Activated CD4-positive, alpha-beta memory T cell treated with anti-CD3 and anti-CD28 coated beads, Interleukin-2, amount 10 ng/mL, durations not matched to agents 7 days and 5 days (primary cell): ENCODE measurements at regions not wholly inside any gene's neighbourhood (a gene's known extent, or its start where the extent isn't known, plus 50 kb on each side); places are given as distances from the start of the nearest gene placed in this dataset.
"Not testable (repeated sequence)": the region's sequence is repeated elsewhere in the genome, so short reads cannot be mapped to it uniquely, and the experiment has no call there.

Experiments used
- CTCF ChIA-PET: fragments of 350-600 bp; sonication (Branson Sonifier 250); formaldehyde crosslinking; loops from one replicate; lab custom pipeline; 2021; ENCODE audit warnings: antibody characterized with exemption, inconsistent platforms; lab: Charles Lee
- POLR2A ChIA-PET: fragments of 350-600 bp; sonication (Branson Sonifier 250); formaldehyde crosslinking; loops from one replicate; lab custom pipeline; 2021; ENCODE audit warnings: antibody characterized with exemption; lab: Charles Lee
- DNase-seq: peaks from one replicate; pipeline ENCODE4 v3.0.0-alpha.2; 2020
- H3K27ac Mint-ChIP-seq: one replicate; pipeline ENCODE4 v1.8.0; 2021; ENCODE audit warnings: mild to moderate bottlenecking, mixed read lengths
- H3K27me3 Mint-ChIP-seq: one replicate; pipeline ENCODE4 v1.8.0; 2021; ENCODE audit warnings: mixed read lengths
- H3K36me3 Mint-ChIP-seq: one replicate; pipeline ENCODE4 v1.8.0; 2021; ENCODE audit warnings: low read depth, mixed read lengths
- H3K4me1 Mint-ChIP-seq: one replicate; pipeline ENCODE4 v1.8.0; 2021; ENCODE audit warnings: mixed read lengths
- H3K4me3 Mint-ChIP-seq: one replicate; pipeline ENCODE4 v1.8.0; 2021; ENCODE audit warnings: mild to moderate bottlenecking, mixed read lengths
- H3K9me3 Mint-ChIP-seq: one replicate; pipeline ENCODE4 v1.8.0; 2021; ENCODE audit warnings: mixed read lengths

DNA sequence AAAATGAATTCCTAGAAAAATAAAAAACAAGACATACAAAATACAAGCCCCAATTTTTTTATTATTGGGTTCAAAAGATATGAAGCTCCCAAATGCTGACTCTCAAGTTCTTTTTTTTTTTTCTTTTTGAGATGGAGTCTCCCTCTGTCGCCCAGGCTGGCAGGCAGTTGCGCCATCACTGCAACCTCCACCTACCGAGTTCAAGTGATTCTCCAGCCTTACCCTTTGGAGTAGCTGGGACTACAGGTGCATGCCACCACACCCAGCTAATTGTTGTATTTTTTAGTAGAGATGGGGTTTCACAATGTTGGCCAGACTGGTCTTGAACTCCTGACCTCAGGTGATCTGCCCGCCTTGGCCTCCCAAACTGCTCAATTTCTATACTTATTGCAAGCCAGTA, 600.6 kb downstream of the BCOR start:
- H3K27me3 Mint-ChIP-seq, H3K36me3 Mint-ChIP-seq, H3K27ac Mint-ChIP-seq, H3K9me3 Mint-ChIP-seq, POLR2A ChIA-PET, DNase-seq, CTCF ChIA-PET, H3K4me1 Mint-ChIP-seq, H3K4me3 Mint-ChIP-seq: not testable (repeated sequence)

DNA sequence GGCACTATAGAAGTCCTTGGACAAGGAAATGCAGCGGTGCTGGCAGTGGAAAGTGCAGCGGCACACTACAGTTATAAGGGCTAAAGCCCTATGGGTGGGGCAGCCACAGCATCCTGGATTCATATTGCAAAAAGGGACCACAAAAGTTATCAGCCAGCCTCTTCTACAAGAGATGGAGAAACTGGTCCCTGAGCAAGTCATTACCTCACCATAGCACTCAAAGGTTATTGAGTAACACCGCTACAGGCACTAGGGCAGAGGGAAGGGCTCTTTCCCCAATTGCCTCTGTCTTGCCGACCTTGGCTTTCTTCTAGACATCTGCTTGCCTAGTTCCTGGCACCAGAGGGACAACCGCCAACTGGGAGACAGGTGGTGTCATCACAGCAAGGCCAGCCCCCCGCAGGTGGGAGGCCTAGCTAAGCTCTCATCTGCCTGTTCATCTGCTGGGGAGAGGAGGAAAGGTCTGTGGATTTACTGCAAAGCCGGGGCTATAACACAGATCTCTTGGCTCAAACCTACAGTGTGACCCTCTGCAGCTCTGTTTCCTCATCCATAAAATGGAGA, 600.0 kb downstream of the BCOR start:
- ChIA-PET CTCF (no interaction called here), POLR2A (no interaction called here)
- Mint-ChIP-seq H3K27ac (no peak overlapping the region), H3K4me1 (peaks cover 3% of the 10 kb centered on the region), H3K36me3 (no peaks in the 10 kb centered on the region), H3K27me3 (no peaks in the 10 kb centered on the region), H3K4me3 (no peak overlapping the region), H3K9me3 (no peaks in the 10 kb centered on the region)
- DNase-seq: no peak

DNA sequence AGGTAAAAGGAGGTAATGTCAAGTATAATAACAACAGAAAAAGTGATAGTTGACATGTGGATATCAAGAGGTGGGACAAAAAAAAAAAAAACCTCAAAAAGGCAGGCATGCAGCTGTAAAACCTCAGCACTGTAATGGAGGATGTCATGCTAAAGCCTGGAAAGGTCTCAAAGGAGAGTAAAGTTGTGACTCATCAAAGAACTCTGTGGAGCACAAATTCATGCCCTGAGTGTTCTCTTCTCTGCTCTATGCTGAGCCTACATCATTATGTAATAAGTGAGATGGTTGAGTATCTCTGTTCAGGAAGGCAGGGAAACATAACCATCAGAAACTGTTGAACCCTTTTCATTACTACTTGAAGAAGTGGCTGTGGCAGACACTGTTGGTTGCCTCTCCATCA, 597.8 kb downstream of the BCOR start:
- DNase-seq: no peak
- ChIA-PET POLR2A (no interaction called here), CTCF (interaction anchor here (0.6 kb wide), 1 partner anchor 94 kb away, joined by 3 read pairs; no protein-coding TSS in a partner anchor)
- Mint-ChIP-seq H3K9me3 (no peaks in the 10 kb centered on the region), H3K36me3 (no peaks in the 10 kb centered on the region), H3K4me1 (no peaks in the 10 kb centered on the region), H3K27me3 (no peaks in the 10 kb centered on the region), H3K4me3 (no peak overlapping the region), H3K27ac (no peak overlapping the region)

DNA sequence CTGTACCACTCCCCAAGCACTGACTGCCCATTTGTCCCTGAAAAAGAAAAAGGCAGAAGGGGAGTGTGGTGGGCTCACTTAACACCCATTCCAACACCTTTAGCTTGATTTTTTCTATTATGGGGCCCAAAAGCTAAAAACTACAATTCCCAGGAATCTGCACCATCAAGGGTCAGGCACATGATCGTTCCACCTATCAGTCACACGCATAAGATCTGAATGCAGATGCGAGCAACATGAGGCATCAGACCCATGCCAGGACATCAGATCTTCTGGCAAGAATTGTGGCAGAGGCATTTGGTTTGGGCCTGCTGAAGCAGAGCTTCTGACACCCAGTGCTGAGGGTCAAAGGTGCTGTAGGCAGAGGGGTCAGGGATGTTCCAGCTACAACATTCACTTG, 595.9 kb downstream of the BCOR start:
- ChIA-PET POLR2A (no interaction called here), CTCF (interaction anchor here (1.3 kb wide), 1 partner anchor 10 kb away, joined by 3 read pairs; no protein-coding TSS in a partner anchor)
- no peaks in the 10 kb centered on the region for H3K27me3 Mint-ChIP-seq
- no peak overlapping the region for H3K27ac Mint-ChIP-seq
- no peaks in the 10 kb centered on the region for H3K4me1 Mint-ChIP-seq
- DNase-seq: no peak
- no peaks in the 10 kb centered on the region for H3K9me3 Mint-ChIP-seq
- no peaks in the 10 kb centered on the region for H3K36me3 Mint-ChIP-seq
- H3K4me3 Mint-ChIP-seq: no peak overlapping the region

DNA sequence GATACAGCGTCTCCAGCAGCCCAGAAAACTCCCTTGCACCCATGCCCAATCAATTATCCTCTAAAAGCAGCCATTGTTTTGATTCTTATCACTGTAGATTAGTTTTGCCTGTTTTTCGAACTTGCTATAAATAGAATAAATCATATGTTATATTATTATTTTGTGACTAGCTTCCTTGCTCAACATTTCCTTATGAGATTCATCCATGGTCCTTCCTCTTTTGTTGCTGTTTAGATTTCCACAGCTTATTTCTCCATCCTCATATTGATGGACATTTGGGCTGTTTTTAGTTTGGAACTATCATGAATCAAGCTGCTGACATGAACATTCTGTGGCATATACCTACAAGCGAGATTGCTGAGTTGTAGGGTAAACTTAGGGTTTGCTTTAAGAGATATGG, 595.3 kb downstream of the BCOR start:
- Mint-ChIP-seq H3K4me1 (no peaks in the 10 kb centered on the region), H3K27ac (no peak overlapping the region), H3K4me3 (no peak overlapping the region), H3K27me3 (no peaks in the 10 kb centered on the region), H3K36me3 (no peaks in the 10 kb centered on the region), H3K9me3 (no peaks in the 10 kb centered on the region)
- DNase-seq: no peak
- ChIA-PET CTCF (no interaction called here), POLR2A (no interaction called here)

DNA sequence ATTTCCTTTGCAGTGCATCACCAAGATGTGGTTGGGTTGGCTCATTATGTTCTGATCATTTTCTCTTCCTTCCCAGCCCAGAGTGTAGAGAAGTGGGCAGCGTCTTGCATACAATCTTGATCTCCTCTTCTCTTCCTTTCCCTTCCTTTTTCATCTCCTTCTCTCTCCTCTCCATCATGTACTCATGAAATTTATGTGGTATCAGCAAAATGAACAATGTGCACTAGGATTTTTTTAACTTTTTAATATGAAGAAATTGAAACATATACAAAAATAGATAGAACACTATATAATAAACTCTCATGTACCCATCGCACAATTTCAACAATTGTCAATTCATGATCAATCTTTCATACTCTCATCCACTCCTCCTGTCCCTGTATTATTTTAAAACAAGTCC, 593.5 kb downstream of the BCOR start:
- no peaks in the 10 kb centered on the region for H3K27me3 Mint-ChIP-seq
- ChIA-PET POLR2A (no interaction called here), CTCF (no interaction called here)
- H3K36me3 Mint-ChIP-seq: no peaks in the 10 kb centered on the region
- no peak overlapping the region for H3K4me3 Mint-ChIP-seq
- H3K4me1 Mint-ChIP-seq: no peaks in the 10 kb centered on the region
- no peak overlapping the region for H3K27ac Mint-ChIP-seq
- H3K9me3 Mint-ChIP-seq: peaks cover under 1% of the 10 kb centered on the region
- DNase-seq: no peak

DNA sequence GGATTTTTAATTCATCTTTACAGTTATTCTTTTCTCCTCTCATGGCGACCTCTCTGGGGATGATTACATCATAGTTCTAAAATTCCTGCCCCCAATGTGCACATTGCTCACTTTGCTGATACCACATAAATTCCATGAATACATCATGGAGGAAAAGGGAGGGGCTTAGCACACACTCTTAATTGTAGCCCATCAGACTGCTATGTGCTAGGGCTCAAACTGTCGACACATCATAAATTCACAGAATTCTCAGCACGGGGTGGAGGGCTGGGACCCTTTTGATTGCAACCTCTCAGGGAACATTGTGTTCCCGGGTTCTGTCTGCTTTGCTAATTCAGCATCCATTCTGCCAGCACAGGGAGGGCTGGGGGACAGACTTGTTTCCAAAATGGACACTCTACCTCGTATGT, 592.9 kb downstream of the BCOR start:
- Mint-ChIP-seq H3K36me3 (no peaks in the 10 kb centered on the region), H3K9me3 (peaks cover 6% of the 10 kb centered on the region), H3K27me3 (no peaks in the 10 kb centered on the region), H3K27ac (no peak overlapping the region), H3K4me3 (no peak overlapping the region), H3K4me1 (no peaks in the 10 kb centered on the region)
- ChIA-PET POLR2A (no interaction called here), CTCF (no interaction called here)
- no peak for DNase-seq

DNA sequence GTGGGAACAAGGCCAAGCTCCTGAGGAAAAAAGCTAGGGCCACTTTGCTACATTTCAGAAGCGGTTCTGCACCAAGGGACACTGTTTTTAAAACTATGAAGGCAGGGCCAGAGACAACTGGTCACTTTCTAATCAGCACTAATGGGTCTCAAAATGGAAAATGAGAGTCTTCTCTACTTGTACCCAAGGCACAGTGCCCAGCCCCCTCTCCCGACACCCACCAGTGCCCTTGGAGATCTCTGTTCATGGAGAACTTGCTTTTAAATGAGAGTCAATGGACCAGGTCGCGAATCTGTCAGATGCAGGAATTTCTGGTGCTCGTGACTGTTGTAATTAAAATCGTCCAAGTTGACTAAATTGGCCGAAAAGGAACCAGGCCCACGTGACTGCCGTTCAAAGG, 591.6 kb downstream of the BCOR start:
- peaks cover 9% of the 10 kb centered on the region for H3K9me3 Mint-ChIP-seq
- H3K27ac Mint-ChIP-seq: no peak overlapping the region
- POLR2A ChIA-PET: no interaction called here
- DNase-seq: no peak
- H3K4me3 Mint-ChIP-seq: no peak overlapping the region
- no peaks in the 10 kb centered on the region for H3K27me3 Mint-ChIP-seq
- H3K4me1 Mint-ChIP-seq: no peaks in the 10 kb centered on the region
- CTCF ChIA-PET: no interaction called here
- no peaks in the 10 kb centered on the region for H3K36me3 Mint-ChIP-seq

DNA sequence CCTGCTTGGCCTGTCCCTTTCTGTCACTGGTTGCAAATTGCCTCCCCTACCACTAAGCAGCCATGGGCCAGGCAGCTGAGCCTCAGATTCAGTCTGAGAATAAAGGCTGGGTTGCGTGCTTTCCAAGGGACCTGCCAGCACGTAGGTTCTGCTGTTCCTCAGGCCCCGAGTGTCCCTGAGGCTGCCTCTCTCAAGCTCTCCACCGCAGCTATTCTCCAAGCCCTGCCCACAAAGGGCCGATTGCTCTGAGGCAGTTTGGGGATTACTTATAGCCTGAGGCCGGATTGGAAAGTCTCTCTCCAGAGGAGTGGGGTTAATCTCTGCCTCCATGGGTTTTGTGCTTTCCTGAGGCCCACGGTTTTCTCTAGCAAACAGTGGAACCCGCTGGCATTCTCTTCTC, 590.7 kb downstream of the BCOR start:
- DNase-seq: no peak
- Mint-ChIP-seq H3K27ac (no peak overlapping the region), H3K27me3 (no peaks in the 10 kb centered on the region), H3K4me3 (no peak overlapping the region), H3K36me3 (no peaks in the 10 kb centered on the region), H3K4me1 (no peaks in the 10 kb centered on the region), H3K9me3 (peaks cover 9% of the 10 kb centered on the region)
- ChIA-PET POLR2A (no interaction called here), CTCF (no interaction called here)

DNA sequence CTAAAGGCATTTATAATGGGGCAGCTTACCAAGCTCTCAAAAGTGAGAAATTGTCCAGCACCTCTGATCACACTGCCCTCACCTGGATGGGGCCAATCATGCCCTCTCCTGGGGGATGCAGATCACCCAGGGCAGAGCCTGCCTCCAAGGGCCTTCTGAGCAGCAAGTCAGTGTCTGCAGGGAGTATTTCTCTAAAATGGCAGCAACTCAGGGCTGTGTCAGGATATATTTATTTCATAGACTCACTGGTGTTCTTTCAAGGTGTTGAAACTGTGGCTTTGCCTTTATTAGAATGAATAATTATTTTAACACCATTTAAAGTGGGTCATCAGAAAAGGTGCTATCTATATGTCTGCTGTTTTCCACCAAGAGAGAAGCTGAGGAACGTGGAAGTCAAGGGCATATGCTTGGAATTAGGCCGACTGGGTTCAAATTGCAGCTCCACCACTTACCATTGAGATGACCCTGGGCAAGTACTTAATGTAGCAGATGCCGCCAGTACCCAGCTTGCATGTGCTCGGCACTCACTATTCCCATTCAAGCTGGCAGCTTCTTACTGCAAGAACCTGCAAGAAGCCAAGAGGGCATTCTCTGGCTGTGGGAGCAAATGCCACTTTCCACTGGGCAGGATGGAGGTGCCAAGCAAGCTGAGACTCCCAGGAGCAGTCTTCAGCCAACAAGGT, 590.0 kb downstream of the BCOR start:
- no peak overlapping the region for H3K4me3 Mint-ChIP-seq
- POLR2A ChIA-PET: no interaction called here

DNA sequence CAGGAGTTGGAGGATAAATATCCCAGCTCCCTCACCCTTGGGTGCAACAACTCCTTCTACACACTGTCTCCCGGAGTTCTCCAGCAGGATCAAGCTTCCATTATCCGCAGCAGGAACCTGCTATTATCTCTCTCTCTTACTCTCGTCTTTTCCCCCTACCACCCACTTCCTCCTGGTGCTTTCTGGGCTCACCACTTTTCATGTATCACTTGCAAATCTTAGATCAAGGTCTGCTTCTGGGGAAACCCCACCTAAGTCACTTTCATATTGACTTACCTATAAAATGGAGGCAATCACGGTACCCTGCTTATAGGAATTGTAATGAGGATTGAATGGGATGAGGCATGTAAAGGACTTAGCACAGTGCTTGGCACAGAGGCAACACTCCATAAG, 589.5 kb downstream of the BCOR start:
- Mint-ChIP-seq H3K36me3 (no peaks in the 10 kb centered on the region), H3K4me1 (no peaks in the 10 kb centered on the region), H3K9me3 (peaks cover 9% of the 10 kb centered on the region), H3K27me3 (no peaks in the 10 kb centered on the region), H3K27ac (no peak overlapping the region), H3K4me3 (no peak overlapping the region)
- ChIA-PET POLR2A (no interaction called here), CTCF (no interaction called here)
- no peak for DNase-seq

More for the DNA sequence above, 590.0 kb downstream of the BCOR start:
- Mint-ChIP-seq H3K27me3 (no peaks in the 10 kb centered on the region), H3K36me3 (no peaks in the 10 kb centered on the region), H3K4me1 (no peaks in the 10 kb centered on the region), H3K9me3 (peaks cover 9% of the 10 kb centered on the region), H3K27ac (no peak overlapping the region)
- CTCF ChIA-PET: no interaction called here
- DNase-seq: no peak

DNA sequence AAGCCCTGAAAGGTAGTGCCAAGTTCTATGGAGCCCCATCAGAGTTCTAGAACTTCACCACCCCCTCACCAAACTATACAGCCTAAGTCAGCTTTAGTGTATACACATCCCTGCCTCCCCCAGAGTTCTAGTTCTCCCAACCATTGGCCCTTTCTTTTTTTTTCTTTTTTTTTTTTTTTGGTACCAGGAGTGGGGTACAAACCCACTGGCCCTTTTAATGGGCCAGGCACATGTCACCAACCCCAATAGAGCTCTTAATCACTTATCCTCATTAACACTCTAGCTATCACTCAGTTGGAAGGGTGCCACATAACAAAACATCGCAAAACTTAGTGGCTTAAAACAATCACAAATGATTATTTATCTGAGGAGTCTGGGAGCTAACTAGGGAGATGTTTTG, 588.6 kb downstream of the BCOR start:
- CTCF ChIA-PET: no interaction called here
- POLR2A ChIA-PET: no interaction called here
- Mint-ChIP-seq H3K36me3 (no peaks in the 10 kb centered on the region), H3K9me3 (peaks cover 9% of the 10 kb centered on the region), H3K27me3 (no peaks in the 10 kb centered on the region), H3K4me1 (no peaks in the 10 kb centered on the region), H3K27ac (no peak overlapping the region), H3K4me3 (no peak overlapping the region)
- no peak for DNase-seq

DNA sequence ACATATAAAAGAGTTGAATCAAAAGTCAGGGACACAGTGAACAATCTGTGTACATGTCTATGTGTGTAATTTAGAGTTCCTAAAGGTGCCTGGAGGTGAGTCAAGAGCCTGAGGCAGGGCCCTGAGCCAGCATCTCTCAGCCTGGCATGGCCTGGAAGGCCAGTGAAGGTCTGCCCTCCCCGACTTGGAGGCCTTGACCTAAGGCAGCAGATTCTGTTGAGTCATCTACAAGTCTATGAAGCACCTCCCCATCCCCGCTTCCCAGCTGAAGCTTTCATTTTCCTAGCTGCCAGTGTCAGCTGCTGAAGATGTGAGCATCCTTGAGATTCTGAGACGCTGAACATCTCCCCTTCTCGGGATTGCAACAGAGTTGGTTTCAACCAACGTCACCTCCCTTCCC, 583.9 kb downstream of the BCOR start:
- no peak overlapping the region for H3K4me3 Mint-ChIP-seq
- ChIA-PET POLR2A (no interaction called here), CTCF (no interaction called here)
- no peaks in the 10 kb centered on the region for H3K36me3 Mint-ChIP-seq
- H3K9me3 Mint-ChIP-seq: peaks cover 9% of the 10 kb centered on the region
- H3K4me1 Mint-ChIP-seq: no peaks in the 10 kb centered on the region
- no peaks in the 10 kb centered on the region for H3K27me3 Mint-ChIP-seq
- no peak overlapping the region for H3K27ac Mint-ChIP-seq
- DNase-seq: no peak

DNA sequence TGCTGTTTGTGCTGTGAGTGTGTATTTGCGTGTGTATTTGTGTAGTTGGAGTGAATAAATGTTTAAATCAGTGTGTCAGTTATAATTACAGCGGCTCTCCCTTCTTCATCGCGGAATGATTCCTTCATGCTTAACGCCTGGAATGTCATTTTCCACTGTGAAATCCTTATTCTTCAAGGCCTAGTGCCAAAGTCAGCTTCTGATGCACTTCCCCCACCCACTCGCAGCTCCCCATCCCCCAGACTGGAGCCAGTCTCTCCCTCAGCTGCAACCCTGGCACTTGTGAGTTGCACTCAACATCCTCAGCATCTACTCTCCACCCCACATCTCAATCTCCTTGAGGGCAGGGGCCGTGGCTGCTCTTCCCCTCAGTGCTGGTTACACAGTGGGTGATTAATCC, 583.0 kb downstream of the BCOR start:
- Mint-ChIP-seq H3K36me3 (no peaks in the 10 kb centered on the region), H3K27me3 (no peaks in the 10 kb centered on the region), H3K9me3 (peaks cover 4% of the 10 kb centered on the region), H3K27ac (no peak overlapping the region), H3K4me3 (no peak overlapping the region), H3K4me1 (no peaks in the 10 kb centered on the region)
- POLR2A ChIA-PET: no interaction called here
- CTCF ChIA-PET: no interaction called here
- no peak for DNase-seq
